Right ventricle myocardium superior (tissue), 1 donor: ENCODE measurements at regions not wholly inside any gene's neighbourhood (a gene's known extent, or its start where the extent isn't known, plus 50 kb on each side); places are given as distances from the start of the nearest gene placed in this dataset.

Source experiments
- ATAC-seq: fragments of 200-7000 bp; cut with Tn5 transposase; one replicate; pipeline ENCODE4 v1.9.1; 2020; ENCODE audit warnings: mild to moderate bottlenecking; ENCODE audit not compliant: poor library complexity
- DNase-seq: peaks from one replicate; pipeline ENCODE4 v3.0.0-alpha.2; 2020
- intact Hi-C: fragments of 100-400 bp; cut with DNase I; formaldehyde crosslinking; loops from one replicate; pipeline ENCODE4 v1.11.2; 2022
- donor health status: DM: no; HTN: yes; CAD: no; lungs with severe emphysema.

GRCh38 chr17:79324194-79324593 is 249.6 kb downstream of the ENGASE start:
- intact Hi-C loops = no loop called here
- no peak for ATAC-seq
- DNase-seq = no peak

GRCh38 chr17:79323566-79323965 is 248.9 kb downstream of the ENGASE start:
- intact Hi-C loops = no loop called here
- DNase-seq = no peak
- ATAC-seq = no peak

GRCh38 chr17:79322211-79323123 is 247.8 kb downstream of the ENGASE start:
- no peak for ATAC-seq
- intact Hi-C loops = no loop called here
- no peak for DNase-seq

GRCh38 chr17:79320331-79320730 is 245.7 kb downstream of the ENGASE start:
- peak; percentile 23 for DNase-seq
- no peak for ATAC-seq
- intact Hi-C loops = no loop called here

GRCh38 chr17:79317916-79318315 is 243.3 kb downstream of the ENGASE start:
- DNase-seq (no peak), ATAC-seq (no peak)
- intact Hi-C loops = no loop called here

GRCh38 chr17:79316805-79317204 is 242.2 kb downstream of the ENGASE start:
- DNase-seq (no peak), ATAC-seq (no peak)
- intact Hi-C loops = no loop called here

GRCh38 chr17:79315358-79316105 is 240.9 kb downstream of the ENGASE start:
- intact Hi-C loops = no loop called here
- DNase-seq = no peak
- ATAC-seq = no peak

- DNase-seq (no peak), ATAC-seq (no peak)
- intact Hi-C loops = no loop called here
Observed at GRCh38 chr17:79314617-79315357, 240.2 kb downstream of the ENGASE start.

- ATAC-seq = no peak
- DNase-seq = no peak
- intact Hi-C loops = no loop called here
Observed at GRCh38 chr17:79311373-79311772, 236.7 kb downstream of the ENGASE start.

GRCh38 chr17:79306424-79307318 is 232.0 kb downstream of the ENGASE start:
- DNase-seq = peak; percentile 59
- ATAC-seq = peak; percentile 94
- intact Hi-C loops = no loop called here

GRCh38 chr17:79305768-79306423 is 231.3 kb downstream of the ENGASE start:
- ATAC-seq (peak; percentile 84), DNase-seq (peak; percentile 62)
- intact Hi-C loops = no loop called here

- no peak for ATAC-seq
- DNase-seq = no peak
- intact Hi-C loops = no loop called here
Observed at GRCh38 chr17:79305376-79305767, 230.7 kb downstream of the ENGASE start.

- intact Hi-C loops = no loop called here
Observed at GRCh38 chr17:79304884-79305283, 230.3 kb downstream of the ENGASE start.

GRCh38 chr17:79303641-79304205 is 229.1 kb downstream of the ENGASE start:
- ATAC-seq (no peak), DNase-seq (no peak)
- intact Hi-C loops = no loop called here

More at GRCh38 chr17:79304884-79305283, 230.3 kb downstream of the ENGASE start:
- ATAC-seq (no peak), DNase-seq (no peak)

- ATAC-seq = no peak
- no peak for DNase-seq
- intact Hi-C loops = no loop called here
Observed at GRCh38 chr17:79301469-79301868, 226.8 kb downstream of the ENGASE start.

- DNase-seq (no peak), ATAC-seq (no peak)
- intact Hi-C loops = no loop called here
Observed at GRCh38 chr17:79299349-79299748, 224.7 kb downstream of the ENGASE start.

GRCh38 chr17:79298799-79299198 is 224.2 kb downstream of the ENGASE start:
- no peak for ATAC-seq
- intact Hi-C loops = no loop called here
- no peak for DNase-seq

GRCh38 chr17:79296243-79296642 is 221.6 kb downstream of the ENGASE start:
- DNase-seq = no peak
- intact Hi-C loops = no loop called here
- ATAC-seq = no peak
